Neural progenitor cell (in vitro differentiated cells): ENCODE measurements at regions not wholly inside any gene's neighbourhood (a gene's known extent, or its start where the extent isn't known, plus 50 kb on each side); places are given as distances from the start of the nearest gene placed in this dataset.

Experiments used
- DNase-seq: peaks from one replicate; pipeline ENCODE4 v3.0.0-alpha.2; 2016; ENCODE audit warnings: low spot score
- H2AFZ ChIP-seq: fragments of 200-600 bp; sonication (generic); replicated peaks from 2 replicates; pipeline ENCODE4 v1.6.1; 2016; ENCODE audit warnings: antibody characterized with exemption
- H3F3A ChIP-seq: fragments of 200-600 bp; sonication (generic); 2 replicates; pipeline ENCODE4 v1.6.1; 2016; ENCODE audit warnings: antibody characterized with exemption, low read depth
- H3K27ac ChIP-seq: fragments of 200-600 bp; sonication (generic); 2 replicates; pipeline ENCODE4 v1.5.1; 2016; ENCODE audit warnings: mild to moderate bottlenecking
- H3K27me3 ChIP-seq: fragments of 200-600 bp; sonication (generic); 2 replicates; pipeline ENCODE4 v1.6.1; 2016; ENCODE audit warnings: mild to moderate bottlenecking, moderate library complexity
- H3K36me3 ChIP-seq: fragments of 200-600 bp; sonication (generic); 2 replicates; pipeline ENCODE4 v1.5.1; 2016
- H3K4me1 ChIP-seq: fragments of 200-600 bp; sonication (generic); 2 replicates; pipeline ENCODE4 v1.6.1; 2016; ENCODE audit warnings: mixed run types
- H3K4me2 ChIP-seq: fragments of 200-600 bp; sonication (generic); 2 replicates; pipeline ENCODE4 v1.6.1; 2016
- H3K4me3 ChIP-seq: fragments of 200-600 bp; sonication (generic); 2 replicates; pipeline ENCODE4 v1.5.1; 2016
- H3K79me2 ChIP-seq: fragments of 200-600 bp; sonication (generic); 2 replicates; pipeline ENCODE4 v1.6.1; 2016; ENCODE audit warnings: low read depth
- H3K9ac ChIP-seq: fragments of 200-600 bp; sonication (generic); 2 replicates; pipeline ENCODE4 v1.6.1; 2016
- H3K9me3 ChIP-seq: fragments of 200-600 bp; sonication (generic); 2 replicates; pipeline ENCODE4 v1.5.1; 2016; ENCODE audit warnings: low read depth
- H4K20me1 ChIP-seq: fragments of 200-600 bp; sonication (generic); 2 replicates; pipeline ENCODE4 v1.6.1; 2016; ENCODE audit warnings: low read depth
- H3K27ac Mint-ChIP-seq: 3 replicates; pipeline ENCODE4 v1.8.0; 2021; ENCODE audit warnings: mixed read lengths
- H3K27me3 Mint-ChIP-seq: 2 replicates; pipeline ENCODE4 v1.8.0; 2022; ENCODE audit warnings: low read depth, mild to moderate bottlenecking, inconsistent platforms, moderate library complexity, mixed read lengths; ENCODE audit not compliant: insufficient read depth
- H3K36me3 Mint-ChIP-seq: 3 replicates; pipeline ENCODE4 v1.8.0; 2021; ENCODE audit warnings: mixed read lengths
- H3K4me1 Mint-ChIP-seq: 3 replicates; pipeline ENCODE4 v1.8.0; 2021; ENCODE audit warnings: mixed read lengths
- H3K4me3 Mint-ChIP-seq: 3 replicates; pipeline ENCODE4 v1.8.0; 2021; ENCODE audit warnings: mild to moderate bottlenecking, moderate library complexity, mixed read lengths
- H3K9me3 Mint-ChIP-seq: 3 replicates; pipeline ENCODE4 v1.8.0; 2020; ENCODE audit warnings: mixed read lengths
- EZH2 ChIP-seq: fragments of 200-600 bp; sonication (generic); IDR thresholded peaks from 2 replicates; pipeline ENCODE4 v1.6.1; 2017; ENCODE audit warnings: antibody characterized with exemption, mild to moderate bottlenecking, moderate library complexity
- EZH2phosphoT487 ChIP-seq: fragments of 200-600 bp; sonication (generic); IDR thresholded peaks from 2 replicates; pipeline ENCODE4 v1.6.1; 2017; ENCODE audit warnings: antibody characterized with exemption
- TF ChIP-seq, protein P1 (sequence below): fragments of 200-600 bp; sonication (generic); IDR thresholded peaks from 2 replicates; pipeline ENCODE4 v1.5.1; 2017; ENCODE audit warnings: antibody characterized with exemption, mild to moderate bottlenecking

DNA sequence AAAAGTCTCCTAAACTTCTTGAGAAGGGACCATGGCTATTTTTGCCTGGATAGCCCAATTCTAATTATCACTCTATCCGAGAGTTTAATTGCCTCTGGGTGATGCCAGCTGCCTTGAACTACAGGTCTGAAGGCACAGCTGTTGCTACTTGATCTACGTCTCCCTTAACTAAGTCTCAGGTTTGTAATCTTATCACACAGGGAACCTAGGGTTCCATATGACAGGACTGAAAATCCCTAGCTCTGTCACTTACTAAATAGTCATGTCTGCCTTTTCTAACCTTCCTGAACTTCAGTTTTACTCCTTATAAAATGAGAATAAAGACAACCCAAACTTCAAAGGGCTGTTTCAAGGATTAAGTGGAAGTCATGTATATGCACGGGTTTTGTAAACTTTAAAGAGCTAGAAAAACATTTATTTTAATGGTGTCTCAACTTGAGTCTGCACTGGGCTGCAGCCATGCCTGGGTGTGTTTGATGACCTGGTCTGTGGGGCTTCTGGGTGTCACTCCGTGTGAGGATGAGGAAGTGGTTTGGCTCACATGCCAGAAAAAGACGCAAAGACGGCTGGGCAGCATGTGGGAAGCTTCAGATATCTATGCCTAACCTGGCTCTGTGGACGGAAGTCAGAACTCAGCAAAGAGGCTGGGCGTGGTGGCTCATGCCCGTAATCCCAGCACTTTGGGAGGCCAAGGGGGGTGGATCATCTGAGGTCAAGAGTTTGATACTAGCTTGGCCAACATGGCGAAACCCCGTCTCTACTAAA is 129.3 kb upstream of the SLC44A1 start:
- H3K36me3 ChIP-seq, result no peaks in the 10 kb centered on the region
- Mint-ChIP-seq H3K27ac (no peak overlapping the region), H3K27me3 (peaks cover 4% of the 10 kb centered on the region), H3K36me3 (no peaks in the 10 kb centered on the region), H3K9me3 (no peaks in the 10 kb centered on the region), H3K4me1 (peaks cover 32% of the 10 kb centered on the region), H3K4me3 (no peak overlapping the region)
- H3K4me1 ChIP-seq, result peaks cover 11% of the 10 kb centered on the region
- no peak overlapping the region for H2AFZ ChIP-seq
- no peak overlapping the region for H3K27ac ChIP-seq
- no peaks in the 10 kb centered on the region for H3F3A ChIP-seq
- no peak for DNase-seq
- no peaks in the 10 kb centered on the region for H4K20me1 ChIP-seq
- TF ChIP-seq, protein P1, sequence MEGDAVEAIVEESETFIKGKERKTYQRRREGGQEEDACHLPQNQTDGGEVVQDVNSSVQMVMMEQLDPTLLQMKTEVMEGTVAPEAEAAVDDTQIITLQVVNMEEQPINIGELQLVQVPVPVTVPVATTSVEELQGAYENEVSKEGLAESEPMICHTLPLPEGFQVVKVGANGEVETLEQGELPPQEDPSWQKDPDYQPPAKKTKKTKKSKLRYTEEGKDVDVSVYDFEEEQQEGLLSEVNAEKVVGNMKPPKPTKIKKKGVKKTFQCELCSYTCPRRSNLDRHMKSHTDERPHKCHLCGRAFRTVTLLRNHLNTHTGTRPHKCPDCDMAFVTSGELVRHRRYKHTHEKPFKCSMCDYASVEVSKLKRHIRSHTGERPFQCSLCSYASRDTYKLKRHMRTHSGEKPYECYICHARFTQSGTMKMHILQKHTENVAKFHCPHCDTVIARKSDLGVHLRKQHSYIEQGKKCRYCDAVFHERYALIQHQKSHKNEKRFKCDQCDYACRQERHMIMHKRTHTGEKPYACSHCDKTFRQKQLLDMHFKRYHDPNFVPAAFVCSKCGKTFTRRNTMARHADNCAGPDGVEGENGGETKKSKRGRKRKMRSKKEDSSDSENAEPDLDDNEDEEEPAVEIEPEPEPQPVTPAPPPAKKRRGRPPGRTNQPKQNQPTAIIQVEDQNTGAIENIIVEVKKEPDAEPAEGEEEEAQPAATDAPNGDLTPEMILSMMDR, result no peak
- H3K9ac ChIP-seq, result no peak overlapping the region
- H3K27me3 ChIP-seq, result no peaks in the 10 kb centered on the region
- H3K79me2 ChIP-seq, result no peaks in the 10 kb centered on the region
- H3K4me2 ChIP-seq, result no peak overlapping the region
- no peaks in the 10 kb centered on the region for H3K9me3 ChIP-seq
- H3K4me3 ChIP-seq, result no peak overlapping the region

DNA sequence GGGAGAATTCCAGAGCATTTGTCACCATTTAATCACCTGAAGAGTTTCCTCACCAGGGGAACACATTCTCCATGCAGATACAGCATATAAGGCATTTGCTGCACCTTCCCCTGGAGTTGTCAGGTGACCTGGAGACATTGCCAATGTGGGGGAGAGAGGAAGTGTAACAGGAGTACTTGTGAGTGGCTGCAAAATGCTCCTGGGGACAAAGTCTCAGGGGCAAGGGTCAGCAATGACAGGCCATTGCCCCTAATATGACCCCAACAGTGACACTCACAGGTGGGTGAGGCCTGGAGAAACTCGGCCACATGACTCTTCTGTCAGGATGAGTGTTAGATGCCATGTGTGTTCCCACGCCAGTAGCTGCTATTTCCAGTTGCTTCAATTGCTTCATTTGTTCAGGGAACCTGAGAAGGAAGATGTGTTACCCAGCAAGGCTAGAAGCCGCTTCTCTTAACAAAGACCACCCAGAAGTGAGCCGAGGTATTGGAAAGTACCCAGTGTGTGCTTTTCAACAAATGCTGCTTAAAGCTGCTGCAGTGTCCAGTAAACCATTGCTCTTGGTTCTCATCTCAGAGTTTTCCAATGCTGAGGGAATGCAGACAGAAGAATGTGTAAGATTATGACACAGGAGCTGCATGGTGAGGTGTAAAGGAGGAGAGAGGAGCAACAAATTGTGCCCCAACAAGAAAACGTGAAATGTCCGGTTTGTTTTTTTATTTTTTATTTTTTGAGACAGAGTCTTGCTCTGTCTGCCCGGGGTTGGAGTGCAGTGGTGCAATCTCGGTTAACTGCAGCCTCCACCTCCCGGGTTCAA is 128.2 kb upstream of the SLC44A1 start:
- Histone ChIP-seq H4K20me1 (no peaks in the 10 kb centered on the region), H3K4me2 (no peak overlapping the region), H3K36me3 (no peaks in the 10 kb centered on the region), H3K27me3 (no peaks in the 10 kb centered on the region), H3K79me2 (no peaks in the 10 kb centered on the region), H2AFZ (no peak overlapping the region), H3K27ac (no peak overlapping the region), H3K4me3 (no peak overlapping the region), H3K9me3 (no peaks in the 10 kb centered on the region), H3K4me1 (peaks cover 11% of the 10 kb centered on the region), H3K9ac (no peak overlapping the region), H3F3A (no peaks in the 10 kb centered on the region)
- H3K4me1 Mint-ChIP-seq, result peaks cover 37% of the 10 kb centered on the region
- no peak overlapping the region for H3K4me3 Mint-ChIP-seq
- peak overlapping the region; percentile 9 for H3K27ac Mint-ChIP-seq
- TF ChIP-seq EZH2phosphoT487 (no peak), EZH2 (no peak)
- TF ChIP-seq, protein P1, result no peak
- H3K27me3 Mint-ChIP-seq, result peaks cover 8% of the 10 kb centered on the region
- H3K36me3 Mint-ChIP-seq, result no peaks in the 10 kb centered on the region
- DNase-seq, result peak; percentile 59
- H3K9me3 Mint-ChIP-seq, result no peaks in the 10 kb centered on the region

DNA sequence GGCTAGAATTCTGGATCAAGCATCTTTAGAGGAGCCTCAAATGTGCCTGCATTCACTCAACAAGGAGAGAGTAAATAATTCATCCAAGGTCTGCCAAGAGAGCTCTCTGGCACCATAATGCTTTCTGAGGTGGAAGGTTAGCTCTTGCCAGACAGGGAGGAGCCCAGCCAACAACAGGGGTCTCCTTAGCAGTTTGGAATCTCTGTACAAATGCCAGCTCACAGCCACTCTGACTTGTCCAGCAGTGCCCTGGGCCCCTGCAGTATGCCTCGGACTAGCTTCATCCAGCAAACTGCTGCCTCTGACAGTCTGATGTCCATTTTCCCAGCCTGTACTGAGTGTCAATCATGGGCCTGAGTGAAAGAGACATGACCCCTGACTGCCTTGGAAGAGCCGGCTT is 127.2 kb upstream of the SLC44A1 start:
- Histone ChIP-seq H2AFZ (no peak overlapping the region), H3K4me3 (no peak overlapping the region), H3K9me3 (no peaks in the 10 kb centered on the region), H3K27me3 (no peaks in the 10 kb centered on the region), H3K4me1 (peaks cover 11% of the 10 kb centered on the region), H3K36me3 (no peaks in the 10 kb centered on the region), H3K27ac (no peak overlapping the region), H3K79me2 (no peaks in the 10 kb centered on the region), H3K4me2 (no peak overlapping the region), H3K9ac (no peak overlapping the region), H3F3A (no peaks in the 10 kb centered on the region), H4K20me1 (no peaks in the 10 kb centered on the region)
- DNase-seq, result peak; percentile 9
- Mint-ChIP-seq H3K4me1 (peaks cover 37% of the 10 kb centered on the region), H3K27ac (peak overlapping the region; percentile 69), H3K9me3 (peaks cover 3% of the 10 kb centered on the region), H3K36me3 (no peaks in the 10 kb centered on the region), H3K4me3 (no peak overlapping the region), H3K27me3 (peaks cover 8% of the 10 kb centered on the region)
- TF ChIP-seq EZH2 (no peak), EZH2phosphoT487 (no peak)
- TF ChIP-seq, protein P1, result no peak
